ENCODE measurements at regions not wholly inside any gene's neighbourhood (a gene's known extent, or its start where the extent isn't known, plus 50 kb on each side); places are given as distances from the start of the nearest gene placed in this dataset.
"Not testable (repeated sequence)": the region's sequence is repeated elsewhere in the genome, so short reads cannot be mapped to it uniquely, and the experiment has no call there.

- no peak for DNase-seq (ENCODE audit: low read depth)
These were observed 88.5 kb upstream of the NFASC start for GRCh38 chr1:204782118-204782700.

- DNase-seq (ENCODE audit: low read depth), result not testable (repeated sequence)
These were observed 85.6 kb upstream of the NFASC start for GRCh38 chr1:204785023-204785422.

GRCh38 chr1:204788470-204788869 is 82.2 kb upstream of the NFASC start:
- DNase-seq (ENCODE audit: low read depth), result no peak

DNA sequence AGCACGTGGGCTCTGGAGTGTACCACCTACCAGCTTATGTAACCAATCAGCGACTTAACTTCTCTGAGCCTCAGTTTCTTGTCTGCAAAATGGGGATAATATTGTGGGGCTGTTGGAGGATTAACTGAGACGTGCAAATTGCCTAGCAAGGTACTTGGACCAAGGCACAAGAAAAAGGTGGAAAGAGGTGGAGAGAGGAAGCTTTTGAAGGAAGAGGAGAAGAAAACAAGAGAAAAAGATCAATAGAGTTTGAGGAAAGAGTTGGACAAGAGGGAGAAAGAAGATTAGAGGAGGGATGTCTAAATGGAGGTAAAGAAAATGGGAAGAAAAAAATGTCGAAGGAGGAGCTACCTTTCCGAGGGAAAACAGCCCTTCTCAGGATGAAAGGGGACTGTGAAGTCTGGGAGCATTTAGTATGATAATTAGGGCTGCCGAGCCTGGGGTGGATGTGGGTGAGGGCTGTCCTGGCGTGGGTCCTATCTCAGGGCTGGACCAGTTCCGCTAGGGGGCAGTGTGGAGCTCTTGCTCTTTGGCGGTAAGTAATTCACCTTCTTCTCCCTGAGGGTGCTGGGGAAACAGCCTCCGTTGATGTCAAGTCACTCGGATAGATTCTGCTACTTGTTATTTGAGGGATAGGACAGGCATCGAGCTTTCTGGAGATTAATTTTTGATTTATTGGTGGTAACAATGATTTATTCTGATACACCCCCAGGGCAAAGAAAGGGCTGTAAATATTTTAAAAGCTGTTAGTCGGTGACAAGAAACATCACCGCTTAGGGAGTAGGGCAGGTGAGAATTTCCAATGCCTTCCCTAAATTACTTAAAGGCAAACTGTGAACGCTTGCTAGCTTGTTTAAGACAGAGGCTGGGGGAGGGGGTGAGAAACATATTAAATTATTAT is 79.0 kb upstream of the NFASC start:
- DNase-seq (ENCODE audit: low read depth), result peak; percentile 18

DNA sequence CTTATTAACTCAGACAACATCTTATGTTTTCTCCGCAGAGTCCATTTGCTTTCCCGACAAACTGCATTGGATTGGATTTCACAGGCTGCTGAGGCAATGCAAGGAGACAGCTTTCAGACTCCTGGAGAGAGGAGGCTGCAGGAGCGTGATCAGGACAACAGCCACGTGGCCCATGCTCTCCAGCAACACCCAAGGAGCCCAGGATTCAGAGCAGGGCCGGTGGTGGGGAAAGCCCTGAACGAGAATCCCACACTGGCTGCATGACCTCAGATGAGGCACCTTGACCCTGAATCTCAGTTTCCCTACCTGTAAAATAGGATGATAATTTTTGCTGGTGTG is 78.3 kb upstream of the NFASC start:
- no peak for DNase-seq (ENCODE audit: low read depth)

- DNase-seq (ENCODE audit: low read depth), result no peak
These were observed 77.3 kb upstream of the NFASC start for GRCh38 chr1:204793259-204793914.

DNA sequence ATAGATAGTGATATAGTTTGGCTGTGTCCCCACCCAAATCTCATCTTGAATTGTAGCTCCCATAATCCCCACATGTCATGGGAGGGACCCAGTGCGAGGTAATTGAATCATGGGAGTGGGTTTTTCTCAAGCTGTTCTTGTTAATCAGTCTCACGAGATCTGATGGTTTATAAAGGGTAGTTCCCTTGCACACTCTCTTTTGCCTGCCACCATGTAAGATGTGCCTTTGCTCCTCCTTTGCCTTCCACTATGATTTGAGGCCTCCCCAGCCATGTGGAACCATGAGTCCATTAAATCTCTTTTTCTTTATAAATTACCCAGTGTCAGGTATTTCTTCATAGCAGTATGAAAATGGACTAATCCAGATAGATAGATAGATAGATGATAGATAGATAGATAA is 73.8 kb upstream of the NFASC start:
- DNase-seq (ENCODE audit: low read depth), result not testable (repeated sequence)

DNA sequence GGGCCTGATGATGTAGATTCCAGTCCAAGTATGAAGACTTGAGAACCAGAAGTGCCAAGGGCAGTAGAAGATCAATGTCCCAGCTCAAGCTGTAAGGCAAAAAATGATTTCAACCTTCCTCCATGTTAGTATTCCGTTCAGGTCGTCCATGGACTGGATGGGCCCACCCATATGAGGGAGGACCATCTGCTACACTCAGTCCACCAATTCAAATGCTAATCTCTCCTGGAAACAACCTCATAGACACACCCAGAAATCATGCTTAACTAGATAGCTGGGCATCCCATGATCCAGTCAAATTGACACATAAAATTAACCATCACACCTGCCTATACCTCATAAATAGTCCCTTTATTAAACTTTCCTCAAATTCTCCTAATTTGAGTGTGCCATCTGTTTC is 73.3 kb upstream of the NFASC start:
- DNase-seq (ENCODE audit: low read depth), result no peak

DNA sequence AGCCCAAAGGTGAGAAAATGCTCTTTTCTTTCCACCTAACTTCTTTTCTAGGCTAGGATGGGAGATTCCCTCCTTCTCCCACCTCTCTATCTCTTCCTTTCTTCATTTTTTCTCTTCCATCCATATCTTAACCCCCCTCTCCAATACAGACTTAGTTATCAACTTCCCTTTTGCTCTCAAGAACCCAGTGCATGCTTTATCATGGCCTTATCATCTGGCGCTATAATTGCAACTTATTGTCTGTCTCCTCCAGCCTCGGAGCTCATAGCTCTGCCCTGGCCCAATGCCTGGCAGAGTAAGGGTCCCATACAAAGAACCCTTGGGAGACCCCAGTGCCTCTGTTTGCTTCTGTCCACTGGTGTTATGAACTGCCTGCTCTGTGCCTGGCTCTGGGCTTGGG is 71.0 kb upstream of the NFASC start:
- no peak for DNase-seq (ENCODE audit: low read depth)

DNA sequence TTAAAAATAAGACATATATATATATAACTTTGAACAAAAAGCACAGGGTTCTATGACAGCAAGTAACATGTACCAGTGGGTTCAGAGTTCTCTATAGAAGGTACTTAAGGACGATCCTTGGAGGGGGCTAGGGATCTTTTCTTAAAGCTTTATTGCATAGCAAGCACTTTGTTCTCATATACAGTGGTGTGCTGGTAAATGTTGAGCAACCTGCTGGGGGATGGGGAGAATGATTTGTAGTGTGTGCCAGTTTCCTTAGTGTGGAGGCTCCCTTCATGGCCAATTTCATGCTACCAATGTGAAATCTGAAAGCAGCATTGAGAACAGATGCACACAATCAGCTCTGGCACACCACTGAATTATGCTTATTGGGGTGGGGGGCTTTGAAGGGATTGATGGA is 69.5 kb upstream of the NFASC start:
- DNase-seq (ENCODE audit: low read depth), result no peak

- no peak for DNase-seq (ENCODE audit: low read depth)
These were observed 68.1 kb upstream of the NFASC start for GRCh38 chr1:204802401-204803175.

- no peak for DNase-seq (ENCODE audit: low read depth)
These were observed 67.1 kb upstream of the NFASC start for GRCh38 chr1:204803607-204804006.

GRCh38 chr1:204806943-204807687 is 63.5 kb upstream of the NFASC start:
- DNase-seq (ENCODE audit: low read depth), result peak; percentile 44

DNA sequence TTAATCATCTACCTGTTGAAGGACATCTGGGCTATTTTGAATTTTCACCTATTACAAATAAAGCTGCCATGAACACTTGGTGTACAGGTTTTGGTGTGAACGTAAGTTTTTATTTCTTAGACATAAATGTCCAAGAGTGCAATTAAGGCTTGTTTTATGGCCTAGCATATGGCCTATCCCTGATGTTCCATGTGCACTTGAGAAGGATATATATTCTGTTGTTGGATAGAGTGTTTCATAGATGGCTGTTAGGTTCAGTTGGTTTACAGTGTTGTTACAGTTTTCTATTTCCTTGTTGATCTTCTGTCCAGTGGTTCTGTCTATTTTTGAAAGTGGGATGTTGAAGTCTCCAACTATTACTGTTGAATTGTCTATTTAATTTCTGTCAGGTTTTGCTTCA is 61.2 kb upstream of the NFASC start:
- no peak for DNase-seq (ENCODE audit: low read depth)

DNA sequence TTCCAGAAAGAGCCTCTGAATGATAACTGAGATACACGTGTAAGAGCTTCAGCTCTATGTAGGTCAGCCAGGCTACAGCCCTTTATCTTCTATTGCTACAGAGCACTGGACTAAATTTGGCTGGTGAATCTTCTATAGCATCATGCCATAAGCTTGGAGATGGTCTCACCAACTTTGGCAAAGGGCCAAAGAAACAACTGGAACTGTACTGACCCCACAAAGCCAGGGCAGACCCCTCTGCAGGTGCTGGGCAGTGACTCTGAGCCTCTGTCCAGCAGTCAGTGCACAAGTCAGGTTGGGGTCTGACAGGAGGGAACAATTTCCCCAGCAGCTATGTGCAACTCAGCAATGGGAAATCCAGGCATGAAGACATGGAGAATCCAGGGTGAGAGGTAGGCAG is 57.8 kb upstream of the NFASC start:
- no peak for DNase-seq (ENCODE audit: low read depth)

GRCh38 chr1:204813522-204813921 is 57.1 kb upstream of the NFASC start:
- DNase-seq (ENCODE audit: low read depth), result no peak

GRCh38 chr1:204814166-204814884 is 56.3 kb upstream of the NFASC start:
- no peak for DNase-seq (ENCODE audit: low read depth)

GRCh38 chr1:204817341-204817740 is 53.3 kb upstream of the NFASC start:
- DNase-seq (ENCODE audit: low read depth), result no peak

- DNase-seq (ENCODE audit: low read depth), result no peak
These were observed 51.7 kb upstream of the NFASC start for GRCh38 chr1:204818998-204819397.

DNA sequence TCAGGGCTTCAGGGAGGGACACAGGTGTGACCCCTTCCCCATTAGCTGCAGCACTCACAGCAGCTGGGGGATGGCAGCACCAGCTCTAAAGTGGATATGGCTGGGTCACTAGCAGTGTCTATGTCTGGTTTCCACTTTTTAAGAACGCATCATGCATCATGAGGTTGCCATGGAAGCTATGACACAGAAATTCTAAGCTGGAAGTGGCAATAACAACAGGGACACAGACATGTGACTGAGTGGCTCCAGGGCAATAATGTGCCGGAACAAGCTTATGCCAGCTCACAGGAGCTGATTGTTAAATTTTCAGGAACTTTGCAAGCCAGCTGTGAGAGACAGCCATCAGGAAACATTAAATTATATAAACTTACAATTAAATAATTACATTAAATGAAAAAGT is 51.2 kb upstream of the NFASC start:
- no peak for DNase-seq (ENCODE audit: low read depth)
